Mesothelial cell of epicardium (in vitro differentiated cells): ENCODE measurements at regions not wholly inside any gene's neighbourhood (a gene's known extent, or its start where the extent isn't known, plus 50 kb on each side); places are given as distances from the start of the nearest gene placed in this dataset.

Experiments
- DNase-seq, 2 experiments: peaks; one replicate each; pipeline ENCODE4 v3.0.0; 2021; ENCODE audit warnings: low spot score in 2 of 2; ENCODE audit not compliant: unreplicated experiment in 2 of 2
- H3K27ac Mint-ChIP-seq: 2 replicates; pipeline ENCODE4 v1.8.0; 2021; ENCODE audit warnings: mixed read lengths
- H3K27me3 Mint-ChIP-seq: 2 replicates; pipeline ENCODE4 v1.8.0; 2021; ENCODE audit warnings: low read depth, mixed read lengths
- H3K36me3 Mint-ChIP-seq: 2 replicates; pipeline ENCODE4 v1.8.0; 2021; ENCODE audit warnings: mixed read lengths
- H3K4me1 Mint-ChIP-seq: 2 replicates; pipeline ENCODE4 v1.8.0; 2021; ENCODE audit warnings: mixed read lengths
- H3K4me3 Mint-ChIP-seq: 2 replicates; pipeline ENCODE4 v1.8.0; 2021; ENCODE audit warnings: mild to moderate bottlenecking, moderate library complexity, mixed read lengths
- H3K9me3 Mint-ChIP-seq: 2 replicates; pipeline ENCODE4 v1.8.0; 2021; ENCODE audit warnings: mixed read lengths
- TF ChIP-seq, protein P1 (sequence below): fragments of 200-600 bp; sonication (generic); IDR thresholded peaks from one replicate; pipeline ENCODE4 v1.5.0; 2021; ENCODE audit warnings: antibody characterized with exemption; ENCODE audit not compliant: unreplicated experiment

DNA sequence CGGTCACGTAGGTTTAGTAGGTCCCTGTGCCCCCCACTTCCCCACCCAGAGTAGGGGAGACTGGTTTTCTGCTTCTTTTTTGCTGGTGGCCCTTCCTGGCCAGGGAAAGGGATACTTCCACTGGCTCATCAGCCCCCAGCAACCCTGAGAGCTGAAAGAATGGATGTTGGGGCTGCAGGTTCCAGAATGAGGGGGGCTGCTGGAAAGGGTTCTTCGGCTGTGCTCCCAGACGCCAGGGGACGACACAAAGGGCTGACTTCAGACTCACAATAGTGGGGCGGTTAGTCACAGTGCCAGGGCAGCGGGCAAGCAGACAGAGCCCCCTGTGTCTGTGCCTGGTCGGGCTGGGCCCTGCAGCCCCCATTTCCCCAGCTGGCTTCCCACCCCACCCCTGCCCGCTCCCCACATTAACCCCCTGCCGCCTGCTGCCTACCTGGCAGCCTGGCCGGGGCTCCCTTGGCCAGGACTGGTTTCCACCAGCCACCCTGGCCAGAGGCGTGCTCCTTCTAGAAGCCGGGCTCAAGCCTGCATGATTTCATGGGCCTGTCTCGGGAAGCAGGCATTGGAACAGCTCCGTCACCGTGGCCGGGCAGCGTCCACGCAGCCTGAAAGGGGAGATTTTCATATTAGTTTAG lies 79.1 kb upstream of the WNT7B start:
- Mint-ChIP-seq H3K4me3 (no peak overlapping the region), H3K36me3 (no peaks in the 10 kb centered on the region), H3K27ac (no peak overlapping the region), H3K27me3 (no peaks in the 10 kb centered on the region), H3K9me3 (no peaks in the 10 kb centered on the region), H3K4me1 (peaks cover 8% of the 10 kb centered on the region)
- no peak for DNase-seq
- TF ChIP-seq, protein P1, sequence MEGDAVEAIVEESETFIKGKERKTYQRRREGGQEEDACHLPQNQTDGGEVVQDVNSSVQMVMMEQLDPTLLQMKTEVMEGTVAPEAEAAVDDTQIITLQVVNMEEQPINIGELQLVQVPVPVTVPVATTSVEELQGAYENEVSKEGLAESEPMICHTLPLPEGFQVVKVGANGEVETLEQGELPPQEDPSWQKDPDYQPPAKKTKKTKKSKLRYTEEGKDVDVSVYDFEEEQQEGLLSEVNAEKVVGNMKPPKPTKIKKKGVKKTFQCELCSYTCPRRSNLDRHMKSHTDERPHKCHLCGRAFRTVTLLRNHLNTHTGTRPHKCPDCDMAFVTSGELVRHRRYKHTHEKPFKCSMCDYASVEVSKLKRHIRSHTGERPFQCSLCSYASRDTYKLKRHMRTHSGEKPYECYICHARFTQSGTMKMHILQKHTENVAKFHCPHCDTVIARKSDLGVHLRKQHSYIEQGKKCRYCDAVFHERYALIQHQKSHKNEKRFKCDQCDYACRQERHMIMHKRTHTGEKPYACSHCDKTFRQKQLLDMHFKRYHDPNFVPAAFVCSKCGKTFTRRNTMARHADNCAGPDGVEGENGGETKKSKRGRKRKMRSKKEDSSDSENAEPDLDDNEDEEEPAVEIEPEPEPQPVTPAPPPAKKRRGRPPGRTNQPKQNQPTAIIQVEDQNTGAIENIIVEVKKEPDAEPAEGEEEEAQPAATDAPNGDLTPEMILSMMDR: no peak

DNA sequence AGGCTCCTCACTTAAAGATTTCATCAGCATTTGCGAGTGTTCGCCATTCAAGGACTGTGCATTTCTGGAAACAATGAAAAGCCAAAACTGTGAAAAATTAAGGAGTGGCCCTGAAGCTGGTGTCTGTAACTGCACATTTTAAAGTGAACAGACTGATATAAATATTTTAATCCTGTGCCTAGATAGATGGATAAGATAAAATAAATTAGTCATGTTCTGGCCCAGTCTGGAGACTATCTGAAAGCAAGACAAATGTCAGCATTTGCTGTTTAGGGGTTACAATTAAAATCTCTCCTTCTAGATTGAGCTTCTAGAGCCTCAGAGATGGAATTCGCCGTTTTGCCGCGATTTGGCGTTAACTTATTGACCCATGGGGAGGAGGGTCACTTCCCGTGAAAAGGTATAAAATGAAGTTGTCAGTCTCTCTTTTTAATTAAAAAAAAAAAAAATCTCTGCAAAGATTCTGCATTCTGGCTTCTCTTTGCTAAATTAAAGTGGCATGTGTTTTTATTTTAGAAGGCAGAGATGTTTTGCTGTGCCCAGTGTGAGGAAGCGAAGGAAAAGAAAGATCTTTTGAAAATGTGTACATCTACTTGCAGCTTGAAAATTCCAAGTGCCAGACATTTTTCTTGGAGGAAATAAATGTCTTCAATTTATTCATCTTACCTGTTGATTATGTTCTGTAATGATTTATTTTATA lies 79.7 kb upstream of the WNT7B start:
- Mint-ChIP-seq H3K4me1 (peaks cover 8% of the 10 kb centered on the region), H3K4me3 (no peak overlapping the region), H3K27ac (no peak overlapping the region), H3K9me3 (no peaks in the 10 kb centered on the region), H3K27me3 (no peaks in the 10 kb centered on the region), H3K36me3 (no peaks in the 10 kb centered on the region)
- no peak for DNase-seq
- TF ChIP-seq, protein P1: no peak

DNA sequence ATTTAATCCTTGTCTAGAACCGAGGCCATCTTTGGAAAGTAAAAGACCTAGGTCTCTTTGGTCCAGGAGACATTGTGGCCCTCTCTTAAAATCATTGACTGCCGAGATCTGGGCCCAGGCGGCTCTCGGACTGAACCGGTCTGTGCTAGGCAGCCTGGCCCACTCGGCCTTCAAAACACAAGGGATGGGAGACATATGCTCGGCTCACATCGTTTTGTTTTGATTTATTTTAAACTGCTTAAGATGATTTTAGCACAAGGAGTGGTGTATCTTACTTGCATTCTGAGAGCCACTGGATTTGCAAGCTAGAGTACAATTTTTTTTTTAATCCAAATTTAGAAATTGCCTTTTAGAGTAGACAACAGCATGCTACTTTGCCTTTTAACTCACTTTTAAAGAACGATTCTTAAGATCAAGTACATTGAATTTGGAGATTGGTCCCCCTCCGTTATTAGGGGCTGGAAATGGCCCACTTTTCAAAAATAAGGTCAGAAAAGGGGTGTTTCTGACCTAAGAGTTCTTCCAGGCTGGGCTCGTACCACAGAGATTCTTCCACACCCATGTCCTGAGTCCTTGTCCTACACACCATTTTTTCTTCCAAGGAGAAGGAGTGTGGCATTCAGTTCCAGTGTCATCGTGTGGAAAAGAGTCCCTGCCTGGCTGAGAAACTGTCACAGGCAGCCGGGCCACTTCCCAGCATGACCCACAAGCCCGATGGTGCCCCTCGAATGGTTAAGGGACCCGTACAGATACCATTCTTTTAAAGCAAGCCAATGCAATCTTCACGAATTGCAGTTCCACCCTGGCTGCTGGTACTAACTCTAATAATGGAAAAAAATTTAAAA lies 80.5 kb upstream of the WNT7B start:
- DNase-seq: no peak
- Mint-ChIP-seq H3K4me1 (peaks cover 8% of the 10 kb centered on the region), H3K4me3 (no peak overlapping the region), H3K27ac (no peak overlapping the region), H3K27me3 (peaks cover 4% of the 10 kb centered on the region), H3K9me3 (no peaks in the 10 kb centered on the region), H3K36me3 (peaks cover 3% of the 10 kb centered on the region)
- TF ChIP-seq, protein P1: no peak

DNA sequence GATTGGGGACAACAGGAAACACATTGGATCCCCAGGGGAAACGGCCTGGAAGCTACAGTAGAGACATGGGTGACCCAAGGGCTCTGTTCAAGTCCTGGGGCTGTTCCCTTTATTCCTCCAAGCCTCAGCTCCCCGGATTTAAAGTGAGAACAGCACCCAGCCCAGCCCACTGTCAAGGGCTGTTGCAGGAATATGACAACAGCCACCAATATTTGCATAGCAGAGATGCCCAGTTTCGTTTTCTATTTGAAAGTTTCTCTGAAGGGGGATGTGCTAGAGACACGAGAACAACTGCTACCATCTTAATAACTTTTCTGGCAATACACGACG lies 81.1 kb upstream of the WNT7B start:
- no peak for DNase-seq
- TF ChIP-seq, protein P1: no peak
- Mint-ChIP-seq H3K9me3 (no peaks in the 10 kb centered on the region), H3K27me3 (peaks cover 9% of the 10 kb centered on the region), H3K27ac (no peak overlapping the region), H3K4me3 (no peak overlapping the region), H3K36me3 (peaks cover 3% of the 10 kb centered on the region), H3K4me1 (peaks cover 5% of the 10 kb centered on the region)

DNA sequence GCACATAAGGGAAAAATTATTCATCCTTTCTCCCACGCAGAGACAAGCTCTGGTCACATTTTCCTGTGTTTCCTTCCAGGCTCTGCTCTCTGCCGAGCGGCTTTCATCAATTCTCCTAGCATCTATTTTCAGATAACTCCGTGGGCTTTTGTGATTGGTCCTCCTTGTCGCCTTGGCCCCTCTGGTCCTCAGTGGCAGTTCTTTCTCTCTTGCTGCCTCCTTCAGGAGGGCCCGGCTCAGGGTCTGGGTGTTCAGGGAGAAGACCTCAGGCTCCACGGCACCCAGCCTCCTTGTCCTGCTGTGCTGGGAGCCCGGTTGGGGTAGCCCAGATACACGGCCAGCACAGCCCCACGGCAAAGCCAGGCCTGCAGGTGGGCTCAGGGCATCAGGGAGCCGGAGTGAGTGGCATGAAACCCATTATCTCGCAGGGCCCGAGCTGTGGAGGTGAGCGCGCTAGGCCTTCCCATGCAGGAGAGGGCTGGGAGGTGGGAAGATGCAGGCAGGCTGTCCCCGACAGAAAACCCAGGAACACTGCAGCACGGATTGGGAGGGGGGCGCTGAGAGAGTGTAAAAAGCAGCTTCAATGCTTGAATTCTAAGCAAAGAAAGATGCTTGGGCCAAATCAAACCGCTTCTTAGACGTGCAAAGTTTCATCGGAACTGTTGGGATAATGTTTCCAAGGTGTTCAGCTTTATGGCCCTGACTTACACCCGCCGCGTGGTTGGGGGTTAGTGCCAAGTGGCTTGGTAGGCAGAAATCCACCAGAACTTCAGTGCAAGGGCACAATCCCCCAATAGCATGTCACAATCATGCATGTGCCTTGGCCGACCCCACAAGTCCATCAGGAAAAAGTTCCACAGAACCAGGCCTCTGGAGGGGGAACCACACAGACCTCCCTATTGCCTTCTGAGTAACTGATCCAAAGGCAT lies 81.9 kb upstream of the WNT7B start:
- Mint-ChIP-seq H3K27ac (no peak overlapping the region), H3K9me3 (no peaks in the 10 kb centered on the region), H3K36me3 (peaks cover 3% of the 10 kb centered on the region), H3K27me3 (peaks cover 16% of the 10 kb centered on the region), H3K4me3 (no peak overlapping the region), H3K4me1 (peaks cover 2% of the 10 kb centered on the region)
- no peak for DNase-seq
- TF ChIP-seq, protein P1: no peak
